ENCODE measurements at regions not wholly inside any gene's neighbourhood (a gene's known extent, or its start where the extent isn't known, plus 50 kb on each side); places are given as distances from the start of the nearest gene placed in this dataset.

- peak in 1 of 7 donors; percentile 13 for DNase-seq
- H3K4me3 ChIP-seq = no peak overlapping the region
- H3K4me1 ChIP-seq (replicated peaks in 1 of 2) = no peaks in the 10 kb centered on the region
- no peaks in the 10 kb centered on the region for H3K9me3 ChIP-seq (replicated peaks in 1 of 3)
- TF ChIP-seq CTCF (IDR thresholded peaks at IDR 0.05) (no peak), POLR2A (IDR thresholded peaks at IDR 0.05) (no peak)
- no peaks in the 10 kb centered on the region for H3K36me3 ChIP-seq (replicated peaks in 1 of 2)
- peaks cover 3% of the 10 kb centered on the region for H3K27me3 ChIP-seq
- 42 to 72% (median 56%) methylated on average over 3 of the region's 3 CpGs for WGBS, 4 donors
- intact Hi-C loops (cut with DNase I) = no loop called here
- H3K27ac ChIP-seq = no peak overlapping the region
Observed at GRCh38 chr2:121030523-121030922, 254.5 kb downstream of the TFCP2L1 start.

GRCh38 chr2:121031568-121032340 is 253.2 kb downstream of the TFCP2L1 start:
- no peak overlapping the region for H3K4me3 ChIP-seq
- H3K36me3 ChIP-seq (replicated peaks in 1 of 2) = no peaks in the 10 kb centered on the region
- peak in 1 of 7 donors; percentile 3 for DNase-seq
- 89 to 96% (median 91%) methylated on average over 11 to 12 of the region's 12 CpGs for WGBS, 4 donors
- no peaks in the 10 kb centered on the region for H3K4me1 ChIP-seq (replicated peaks in 1 of 2)
- TF ChIP-seq POLR2A (IDR thresholded peaks at IDR 0.05) (no peak), CTCF (IDR thresholded peaks at IDR 0.05) (no peak)
- peaks cover 3% of the 10 kb centered on the region for H3K27me3 ChIP-seq
- H3K27ac ChIP-seq = no peak overlapping the region
- intact Hi-C loops (cut with DNase I) = no loop called here
- H3K9me3 ChIP-seq (replicated peaks in 1 of 3) = no peaks in the 10 kb centered on the region

- TF ChIP-seq CTCF (IDR thresholded peaks at IDR 0.05) (no peak), POLR2A (IDR thresholded peaks at IDR 0.05) (no peak)
- WGBS, 4 donors = 83 to 88% (median 85%) methylated on average over 6 to 7 of the region's 7 CpGs
- H3K4me3 ChIP-seq = no peak overlapping the region
- H3K27me3 ChIP-seq = peaks cover 3% of the 10 kb centered on the region
- H3K27ac ChIP-seq = no peak overlapping the region
- peak in 1 of 7 donors; percentile 24 for DNase-seq
- H3K36me3 ChIP-seq (replicated peaks in 1 of 2) = no peaks in the 10 kb centered on the region
- intact Hi-C loops (cut with DNase I) = no loop called here
- no peaks in the 10 kb centered on the region for H3K9me3 ChIP-seq (replicated peaks in 1 of 3)
- H3K4me1 ChIP-seq (replicated peaks in 1 of 2) = peaks cover 0 to 3% of the 10 kb centered on the region in 2 donors
Observed at GRCh38 chr2:121033461-121033996, 251.5 kb downstream of the TFCP2L1 start.

GRCh38 chr2:121034551-121034950 is 250.5 kb downstream of the TFCP2L1 start:
- Histone ChIP-seq H3K9me3 (replicated peaks in 1 of 3) (no peaks in the 10 kb centered on the region), H3K4me3 (no peak overlapping the region), H3K27me3 (peaks cover 3% of the 10 kb centered on the region), H3K36me3 (replicated peaks in 1 of 2) (no peaks in the 10 kb centered on the region), H3K4me1 (replicated peaks in 1 of 2) (peaks cover 0 to 7% of the 10 kb centered on the region in 2 donors), H3K27ac (no peak overlapping the region)
- TF ChIP-seq POLR2A (IDR thresholded peaks at IDR 0.05) (no peak), CTCF (IDR thresholded peaks at IDR 0.05) (no peak)
- peak in 1 of 7 donors; percentile 39 for DNase-seq
- intact Hi-C loops (cut with DNase I) = no loop called here
- WGBS, 4 donors = 71 to 88% (median 78%) methylated on average over 5 of the region's 5 CpGs
